GM12874 (cell line): ENCODE measurements at regions not wholly inside any gene's neighbourhood (a gene's known extent, or its start where the extent isn't known, plus 50 kb on each side); places are given as distances from the start of the nearest gene placed in this dataset.

Source experiments
- TF ChIP-seq, protein P1 (sequence below): IDR thresholded peaks from 2 replicates; pipeline ENCODE4 v1.5.1; 2011; ENCODE audit warnings: low read depth, mild to moderate bottlenecking, control low read depth, low read length, moderate library complexity; ENCODE audit not compliant: insufficient read depth

DNA sequence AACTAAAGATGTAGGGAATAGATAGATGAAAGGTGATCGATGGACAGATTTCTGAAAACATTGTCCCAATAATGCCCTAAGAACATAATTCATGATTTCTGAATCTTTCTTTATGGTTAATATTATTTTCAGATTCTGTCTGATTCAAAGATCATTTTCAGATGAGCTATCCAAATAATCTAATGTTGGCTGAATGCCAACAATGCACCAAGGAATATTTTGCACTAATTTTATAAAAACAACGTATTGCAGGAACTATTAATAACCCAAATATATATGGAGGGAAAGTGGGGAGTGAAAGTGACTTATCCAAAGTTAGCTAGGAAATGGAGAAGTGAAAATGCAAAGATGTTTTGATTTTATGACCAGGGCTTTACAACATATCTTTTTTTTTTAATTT is 1675.5 kb downstream of the STIM2 start:
- TF ChIP-seq, protein P1, sequence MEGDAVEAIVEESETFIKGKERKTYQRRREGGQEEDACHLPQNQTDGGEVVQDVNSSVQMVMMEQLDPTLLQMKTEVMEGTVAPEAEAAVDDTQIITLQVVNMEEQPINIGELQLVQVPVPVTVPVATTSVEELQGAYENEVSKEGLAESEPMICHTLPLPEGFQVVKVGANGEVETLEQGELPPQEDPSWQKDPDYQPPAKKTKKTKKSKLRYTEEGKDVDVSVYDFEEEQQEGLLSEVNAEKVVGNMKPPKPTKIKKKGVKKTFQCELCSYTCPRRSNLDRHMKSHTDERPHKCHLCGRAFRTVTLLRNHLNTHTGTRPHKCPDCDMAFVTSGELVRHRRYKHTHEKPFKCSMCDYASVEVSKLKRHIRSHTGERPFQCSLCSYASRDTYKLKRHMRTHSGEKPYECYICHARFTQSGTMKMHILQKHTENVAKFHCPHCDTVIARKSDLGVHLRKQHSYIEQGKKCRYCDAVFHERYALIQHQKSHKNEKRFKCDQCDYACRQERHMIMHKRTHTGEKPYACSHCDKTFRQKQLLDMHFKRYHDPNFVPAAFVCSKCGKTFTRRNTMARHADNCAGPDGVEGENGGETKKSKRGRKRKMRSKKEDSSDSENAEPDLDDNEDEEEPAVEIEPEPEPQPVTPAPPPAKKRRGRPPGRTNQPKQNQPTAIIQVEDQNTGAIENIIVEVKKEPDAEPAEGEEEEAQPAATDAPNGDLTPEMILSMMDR, result no peak

DNA sequence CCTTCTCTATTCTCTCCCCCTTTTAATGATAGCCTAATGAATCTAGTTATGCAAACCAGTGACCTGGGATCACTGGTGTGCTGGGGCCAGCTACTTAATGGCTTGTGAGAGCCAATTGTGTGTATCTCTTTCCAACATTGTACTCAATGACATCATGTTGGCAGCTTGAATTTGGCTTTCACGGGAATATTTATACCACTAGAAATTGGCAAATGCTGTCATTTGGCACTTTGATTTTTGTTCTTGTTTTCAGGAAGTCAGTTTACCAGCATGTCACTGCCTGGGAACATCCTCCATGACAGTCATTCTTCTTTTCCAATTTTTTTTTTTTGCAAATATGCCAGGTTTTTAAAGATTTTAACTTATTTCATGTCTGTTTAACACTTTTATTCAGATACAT is 1685.3 kb downstream of the STIM2 start:
- TF ChIP-seq, protein P1, result no peak

DNA sequence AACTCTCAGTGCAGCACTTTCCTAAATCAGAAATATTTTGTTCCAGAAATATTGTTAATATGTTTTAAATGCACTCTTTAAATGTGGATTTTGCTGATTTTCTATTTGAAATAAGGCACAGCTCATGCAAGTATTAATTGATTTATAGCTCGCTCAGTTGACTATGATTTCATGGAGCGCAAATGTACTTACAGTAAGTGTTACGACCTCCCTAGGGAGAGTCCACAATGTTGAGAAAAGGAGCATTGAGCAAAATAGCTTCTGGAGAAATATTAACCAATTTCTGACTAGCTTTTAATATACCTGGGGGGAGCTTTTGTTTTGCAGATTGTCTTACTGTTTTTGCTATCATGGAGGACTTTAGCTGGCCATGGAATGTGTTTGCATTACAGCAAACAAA is 1687.5 kb downstream of the STIM2 start:
- TF ChIP-seq, protein P1, result no peak

DNA sequence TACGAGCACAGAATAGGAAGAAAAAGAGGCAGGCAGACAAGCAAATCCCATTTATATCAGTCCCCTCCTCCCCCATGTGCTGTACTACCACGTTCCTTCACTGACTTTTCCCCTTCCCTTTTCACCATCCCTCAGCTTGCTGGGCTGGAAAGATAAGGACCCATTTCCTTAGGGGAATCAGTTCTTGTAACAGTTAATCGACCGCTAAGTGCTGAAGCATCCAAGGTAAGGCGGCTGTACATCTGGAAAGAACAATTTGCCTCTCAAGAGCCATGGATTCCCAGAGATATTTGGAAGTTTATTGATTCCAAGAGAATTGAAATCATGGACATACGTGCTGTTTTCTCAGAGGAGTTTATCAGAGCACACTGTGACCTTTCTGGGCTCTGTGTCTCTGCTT is 1688.0 kb downstream of the STIM2 start:
- TF ChIP-seq, protein P1, result no peak

DNA sequence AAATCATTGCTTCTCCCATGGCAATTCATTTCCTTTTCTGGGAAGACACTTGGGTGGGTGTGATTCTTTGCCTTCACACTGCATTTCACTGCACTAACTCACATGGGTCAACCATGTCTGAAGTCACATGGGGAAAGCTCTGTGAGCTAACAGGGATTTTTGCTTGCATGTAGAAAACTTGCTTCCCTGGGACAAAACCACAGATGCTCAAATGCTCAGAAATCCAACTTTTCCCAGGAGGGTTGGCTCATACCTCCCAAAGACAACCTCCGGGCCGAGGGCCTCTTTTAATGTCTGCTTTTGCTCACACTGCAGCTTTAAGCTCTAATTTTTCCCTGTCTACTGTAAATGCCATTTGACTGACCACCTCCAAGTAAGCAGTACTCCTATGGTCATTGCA is 1695.2 kb downstream of the STIM2 start:
- TF ChIP-seq, protein P1, result no peak

DNA sequence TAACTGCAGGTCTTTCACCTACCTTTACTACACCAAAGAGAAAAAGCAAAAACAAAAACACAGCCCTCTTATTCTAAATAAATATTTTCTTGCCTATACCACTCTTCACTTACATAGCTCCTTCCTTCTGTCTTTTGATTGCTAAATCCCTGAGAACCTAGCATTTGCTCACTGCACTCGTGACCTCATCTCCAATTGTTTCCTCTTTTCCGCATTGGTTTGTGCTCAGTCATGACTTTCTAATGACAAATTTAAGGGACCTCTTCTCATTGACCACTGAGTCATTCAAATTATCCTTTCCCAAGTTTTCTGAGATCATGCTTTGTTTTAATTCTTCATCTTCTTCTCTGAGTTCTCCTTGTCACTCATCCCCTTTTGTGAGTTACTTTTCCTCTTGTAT is 1697.1 kb downstream of the STIM2 start:
- TF ChIP-seq, protein P1, result no peak

DNA sequence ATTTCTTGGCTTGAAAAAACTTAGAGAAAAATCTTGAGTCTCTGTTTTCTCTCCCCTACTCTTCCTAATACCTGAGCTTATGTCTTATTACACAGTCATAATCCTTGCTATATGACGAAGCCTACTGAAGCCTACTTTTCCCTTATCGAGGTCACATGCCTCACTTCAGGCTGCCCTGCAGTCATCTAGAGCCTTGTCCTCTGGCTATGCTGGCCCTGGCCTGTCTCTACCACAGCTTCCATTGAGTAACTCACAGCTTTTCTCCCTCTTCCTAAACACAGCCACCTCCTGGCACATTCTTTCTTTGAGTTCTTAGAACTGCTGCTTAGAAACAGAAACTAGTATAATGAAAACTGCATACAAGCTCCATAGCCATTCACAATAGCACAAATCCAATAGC is 1698.3 kb downstream of the STIM2 start:
- TF ChIP-seq, protein P1, result no peak

DNA sequence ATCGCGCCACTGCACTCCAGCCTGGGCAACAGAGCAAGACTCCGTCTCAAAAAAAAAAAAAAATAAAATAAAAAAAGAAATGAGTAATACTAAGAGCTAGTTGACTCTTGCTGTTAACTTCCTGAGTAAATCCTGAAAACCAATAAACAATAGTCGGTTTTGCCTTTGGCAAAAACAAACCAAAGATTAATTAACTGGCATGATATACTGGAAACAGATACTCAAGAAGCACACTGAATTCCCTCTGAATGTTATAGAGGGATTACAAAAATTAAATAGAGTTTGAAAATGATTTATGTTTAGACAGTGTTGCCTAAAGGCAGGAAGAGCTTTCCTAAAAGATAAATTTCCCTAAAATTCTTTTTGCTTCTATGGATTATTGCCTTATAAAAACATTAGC is 1702.3 kb downstream of the STIM2 start:
- TF ChIP-seq, protein P1, result no peak
